ENCODE measurements at regions not wholly inside any gene's neighbourhood (a gene's known extent, or its start where the extent isn't known, plus 50 kb on each side); places are given as distances from the start of the nearest gene placed in this dataset.

- DNase-seq, result no peak
- H3K9me3 ChIP-seq (ENCODE audit: control insufficient read depth in 2 of 3, insufficient read depth in 1 of 3, low read length in 3 of 3), result no peaks in the 10 kb centered on the region
- no peak overlapping the region for H3K27ac ChIP-seq (ENCODE audit: low read depth in 2 of 2, low read length in 2 of 2)
- TF ChIP-seq, protein P1, sequence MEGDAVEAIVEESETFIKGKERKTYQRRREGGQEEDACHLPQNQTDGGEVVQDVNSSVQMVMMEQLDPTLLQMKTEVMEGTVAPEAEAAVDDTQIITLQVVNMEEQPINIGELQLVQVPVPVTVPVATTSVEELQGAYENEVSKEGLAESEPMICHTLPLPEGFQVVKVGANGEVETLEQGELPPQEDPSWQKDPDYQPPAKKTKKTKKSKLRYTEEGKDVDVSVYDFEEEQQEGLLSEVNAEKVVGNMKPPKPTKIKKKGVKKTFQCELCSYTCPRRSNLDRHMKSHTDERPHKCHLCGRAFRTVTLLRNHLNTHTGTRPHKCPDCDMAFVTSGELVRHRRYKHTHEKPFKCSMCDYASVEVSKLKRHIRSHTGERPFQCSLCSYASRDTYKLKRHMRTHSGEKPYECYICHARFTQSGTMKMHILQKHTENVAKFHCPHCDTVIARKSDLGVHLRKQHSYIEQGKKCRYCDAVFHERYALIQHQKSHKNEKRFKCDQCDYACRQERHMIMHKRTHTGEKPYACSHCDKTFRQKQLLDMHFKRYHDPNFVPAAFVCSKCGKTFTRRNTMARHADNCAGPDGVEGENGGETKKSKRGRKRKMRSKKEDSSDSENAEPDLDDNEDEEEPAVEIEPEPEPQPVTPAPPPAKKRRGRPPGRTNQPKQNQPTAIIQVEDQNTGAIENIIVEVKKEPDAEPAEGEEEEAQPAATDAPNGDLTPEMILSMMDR (IDR thresholded peaks at IDR 0.05; ENCODE audit: borderline replicate concordance, extremely low read depth, insufficient read depth), result no peak
- H3K27me3 ChIP-seq (ENCODE audit: control insufficient read depth, insufficient read depth, low read length), result no peaks in the 10 kb centered on the region
- H3K36me3 ChIP-seq (ENCODE audit: control insufficient read depth in 2 of 3, insufficient read depth in 3 of 3, low read length in 3 of 3), result no peaks in the 10 kb centered on the region
- no peak for FAIRE-seq
- H3K4me3 ChIP-seq (ENCODE audit: low read length in 3 of 3), result no peak overlapping the region
- no peak overlapping the region for H3K9ac ChIP-seq (ENCODE audit: low read length in 3 of 3)
- no peaks in the 10 kb centered on the region for H3K4me1 ChIP-seq (ENCODE audit: control insufficient read depth in 2 of 3, insufficient read depth in 2 of 3, low read depth in 1 of 3, low read length in 3 of 3)
- intact Hi-C loops (cut with DNase I), result no loop called here
Measured at GRCh38 chr14:104315625-104316024, 177.2 kb downstream of the KIF26A start.

GRCh38 chr14:104316121-104316722 is 177.8 kb downstream of the KIF26A start:
- Histone ChIP-seq H3K9me3 (ENCODE audit: control insufficient read depth in 2 of 3, insufficient read depth in 1 of 3, low read length in 3 of 3) (no peaks in the 10 kb centered on the region), H3K27me3 (ENCODE audit: control insufficient read depth, insufficient read depth, low read length) (no peaks in the 10 kb centered on the region), H3K9ac (ENCODE audit: low read length in 3 of 3) (no peak overlapping the region), H3K27ac (ENCODE audit: low read depth in 2 of 2, low read length in 2 of 2) (no peak overlapping the region), H3K4me1 (ENCODE audit: control insufficient read depth in 2 of 3, insufficient read depth in 2 of 3, low read depth in 1 of 3, low read length in 3 of 3) (no peaks in the 10 kb centered on the region), H3K36me3 (ENCODE audit: control insufficient read depth in 2 of 3, insufficient read depth in 3 of 3, low read length in 3 of 3) (no peaks in the 10 kb centered on the region), H3K4me3 (ENCODE audit: low read length in 3 of 3) (no peak overlapping the region)
- TF ChIP-seq, protein P1 (IDR thresholded peaks at IDR 0.05; ENCODE audit: borderline replicate concordance, extremely low read depth, insufficient read depth), result no peak
- no peak for DNase-seq
- intact Hi-C loops (cut with DNase I), result no loop called here
- no peak for FAIRE-seq

DNA sequence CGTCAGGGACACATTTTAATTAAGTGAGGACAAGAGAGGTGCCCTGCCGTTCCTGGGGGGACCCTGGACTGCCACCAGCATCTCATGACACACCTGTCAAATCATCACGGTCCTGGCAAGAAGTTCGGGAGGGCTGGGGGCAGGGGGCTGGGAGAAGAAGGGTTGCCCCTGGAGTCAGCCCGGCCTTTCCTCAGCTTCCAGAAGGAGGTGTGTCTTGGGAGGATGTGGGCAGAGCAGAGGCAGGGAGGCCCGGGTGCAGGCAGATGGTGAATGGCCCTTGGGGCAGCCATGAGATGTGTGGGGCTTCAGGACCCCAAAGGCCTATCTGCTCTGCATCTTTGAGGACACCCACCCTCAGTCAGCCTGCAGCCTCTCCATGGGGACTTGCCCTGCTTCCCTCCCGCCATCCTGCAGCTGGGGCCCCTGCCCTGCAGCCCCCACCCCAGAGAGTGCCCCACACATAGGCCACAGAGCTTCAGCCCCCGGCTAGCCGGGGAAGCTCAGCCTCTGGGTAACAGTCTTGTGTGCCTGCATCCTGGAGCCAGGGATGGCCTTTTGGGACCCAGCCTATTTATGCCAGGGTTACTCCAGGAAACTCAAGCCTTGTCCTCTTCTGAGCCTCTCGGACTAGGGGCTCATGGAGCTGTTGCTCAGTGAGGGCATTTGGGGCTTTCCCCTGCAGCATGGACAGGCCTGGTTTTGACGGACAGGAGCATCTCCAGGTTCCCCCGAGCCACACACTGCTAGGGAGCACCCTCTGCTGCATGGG is 178.5 kb downstream of the KIF26A start:
- no peak overlapping the region for H3K27ac ChIP-seq (ENCODE audit: low read depth in 2 of 2, low read length in 2 of 2)
- H3K4me3 ChIP-seq (ENCODE audit: low read length in 3 of 3), result no peak overlapping the region
- DNase-seq (no peak), FAIRE-seq (no peak)
- peaks cover 2% of the 10 kb centered on the region for H3K27me3 ChIP-seq (ENCODE audit: control insufficient read depth, insufficient read depth, low read length)
- H3K9me3 ChIP-seq (ENCODE audit: control insufficient read depth in 2 of 3, insufficient read depth in 1 of 3, low read length in 3 of 3), result no peaks in the 10 kb centered on the region
- H3K4me1 ChIP-seq (ENCODE audit: control insufficient read depth in 2 of 3, insufficient read depth in 2 of 3, low read depth in 1 of 3, low read length in 3 of 3), result no peaks in the 10 kb centered on the region
- TF ChIP-seq, protein P1 (IDR thresholded peaks at IDR 0.05; ENCODE audit: borderline replicate concordance, extremely low read depth, insufficient read depth), result no peak
- intact Hi-C loops (cut with DNase I), result no loop called here
- H3K36me3 ChIP-seq (ENCODE audit: control insufficient read depth in 2 of 3, insufficient read depth in 3 of 3, low read length in 3 of 3), result no peaks in the 10 kb centered on the region
- no peak overlapping the region for H3K9ac ChIP-seq (ENCODE audit: low read length in 3 of 3)
